SK-N-SH treated with all-trans-retinoic acid at 6 μM for 48 hours (cell line): ENCODE measurements at regions not wholly inside any gene's neighbourhood (a gene's known extent, or its start where the extent isn't known, plus 50 kb on each side); places are given as distances from the start of the nearest gene placed in this dataset.

ENCODE experiments used
- ATAC-seq: fragments of 200-7000 bp; cut with Tn5 transposase; 3 replicates; pipeline ENCODE4 v1.9.1; 2020; ENCODE audit warnings: mild to moderate bottlenecking, moderate library complexity
- ARNTL ChIP-seq: fragments of 450-650 bp; formaldehyde crosslinking; IDR thresholded peaks from 2 replicates; pipeline ENCODE4 v1.5.0; 2020; ENCODE audit warnings: low read depth, mild to moderate bottlenecking, moderate library complexity, borderline replicate concordance
- BACH2 ChIP-seq: fragments of 250-450 bp; sonication (Bioruptor Pico); IDR thresholded peaks from 2 replicates; pipeline ENCODE4 v1.9.0; 2021; ENCODE audit warnings: mild to moderate bottlenecking, borderline replicate concordance
- CSDC2 ChIP-seq: fragments of 250-450 bp; sonication (Bioruptor Pico); IDR thresholded peaks from 2 replicates; pipeline ENCODE4 v1.5.0; 2020; ENCODE audit warnings: mild to moderate bottlenecking, moderate library complexity
- ESRRG ChIP-seq: fragments of 250-450 bp; sonication (Bioruptor Pico); IDR thresholded peaks from 2 replicates; pipeline ENCODE4 v1.6.1; 2021; ENCODE audit warnings: mild to moderate bottlenecking
- GLIS3 ChIP-seq: fragments of 250-450 bp; sonication (Bioruptor Pico); IDR thresholded peaks from 2 replicates; pipeline ENCODE4 v1.5.0; 2020; ENCODE audit warnings: mild to moderate bottlenecking, moderate library complexity
- ISL1 ChIP-seq: fragments of 250-450 bp; sonication (Bioruptor Pico); IDR thresholded peaks from 2 replicates; pipeline ENCODE4 v2.1.2; 2022; ENCODE audit warnings: mild to moderate bottlenecking, moderate library complexity
- OSR1 ChIP-seq: fragments of 250-450 bp; sonication (Bioruptor Pico); IDR thresholded peaks from 2 replicates; pipeline ENCODE4 v1.8.0; 2022; ENCODE audit warnings: moderate library complexity, mild to moderate bottlenecking, inconsistent platforms
- PPARA ChIP-seq: fragments of 250-450 bp; sonication (Bioruptor Pico); IDR thresholded peaks from 2 replicates; pipeline ENCODE4 v1.5.0; 2020; ENCODE audit warnings: mild to moderate bottlenecking, borderline replicate concordance
- TCF4 ChIP-seq: fragments of 250-450 bp; sonication (Bioruptor Pico); IDR thresholded peaks from 2 replicates; pipeline ENCODE4 v1.8.0; 2021; ENCODE audit warnings: mild to moderate bottlenecking, moderate library complexity, borderline replicate concordance
- TOX ChIP-seq: fragments of 250-450 bp; sonication (Bioruptor Pico); IDR thresholded peaks from 2 replicates; pipeline ENCODE4 v1.8.0; 2021; ENCODE audit warnings: mild to moderate bottlenecking, moderate library complexity, borderline replicate concordance
- TSHZ2 ChIP-seq: fragments of 250-450 bp; sonication (Bioruptor Pico); IDR thresholded peaks from 2 replicates; pipeline ENCODE4 v1.5.0; 2020; ENCODE audit warnings: mild to moderate bottlenecking, moderate library complexity
- ZC3H10 ChIP-seq: fragments of 250-450 bp; sonication (Bioruptor Pico); IDR thresholded peaks from 2 replicates; pipeline ENCODE4 v1.5.1; 2021; ENCODE audit warnings: mild to moderate bottlenecking, moderate library complexity
- ZFP3 ChIP-seq: fragments of 250-450 bp; sonication (Bioruptor Pico); IDR thresholded peaks from 2 replicates; pipeline ENCODE4 v1.5.0; 2020; ENCODE audit warnings: mild to moderate bottlenecking, moderate library complexity
- ZFP30 ChIP-seq: fragments of 450-650 bp; formaldehyde crosslinking; IDR thresholded peaks from 2 replicates; pipeline ENCODE4 v1.5.0; 2022; ENCODE audit warnings: mild to moderate bottlenecking, moderate library complexity
- ZNF565 ChIP-seq: fragments of 450-650 bp; formaldehyde crosslinking; conservative IDR thresholded peaks from 2 replicates; pipeline ENCODE4 v1.5.0; 2020; ENCODE audit warnings: low read depth, mild to moderate bottlenecking, moderate library complexity
- ZNF70 ChIP-seq: fragments of 450-650 bp; formaldehyde crosslinking; IDR thresholded peaks from 2 replicates; pipeline ENCODE4 v1.5.0; 2020; ENCODE audit warnings: mild to moderate bottlenecking, moderate library complexity
- ZNF8 ChIP-seq: fragments of 450-650 bp; formaldehyde crosslinking; IDR thresholded peaks from 2 replicates; pipeline ENCODE4 v1.5.0; 2020; ENCODE audit warnings: mild to moderate bottlenecking, moderate library complexity
- TF ChIP-seq, protein P1 (sequence below): fragments of 250-450 bp; sonication (Bioruptor Pico); IDR thresholded peaks from 2 replicates; pipeline ENCODE4 v1.8.0; 2021; ENCODE audit warnings: low read depth, mild to moderate bottlenecking, moderate library complexity, borderline replicate concordance
- TF ChIP-seq, protein P2 (sequence below): fragments of 250-450 bp; sonication (Bioruptor Pico); IDR thresholded peaks from 2 replicates; pipeline ENCODE4 v1.5.1; 2021; ENCODE audit warnings: mild to moderate bottlenecking, moderate library complexity
- TF ChIP-seq, protein P3 (sequence below): fragments of 250-450 bp; sonication (Bioruptor Pico); IDR thresholded peaks from 2 replicates; pipeline ENCODE4 v1.8.0; 2020; ENCODE audit warnings: mild to moderate bottlenecking, moderate library complexity, borderline replicate concordance

- TF ChIP-seq, protein P1, sequence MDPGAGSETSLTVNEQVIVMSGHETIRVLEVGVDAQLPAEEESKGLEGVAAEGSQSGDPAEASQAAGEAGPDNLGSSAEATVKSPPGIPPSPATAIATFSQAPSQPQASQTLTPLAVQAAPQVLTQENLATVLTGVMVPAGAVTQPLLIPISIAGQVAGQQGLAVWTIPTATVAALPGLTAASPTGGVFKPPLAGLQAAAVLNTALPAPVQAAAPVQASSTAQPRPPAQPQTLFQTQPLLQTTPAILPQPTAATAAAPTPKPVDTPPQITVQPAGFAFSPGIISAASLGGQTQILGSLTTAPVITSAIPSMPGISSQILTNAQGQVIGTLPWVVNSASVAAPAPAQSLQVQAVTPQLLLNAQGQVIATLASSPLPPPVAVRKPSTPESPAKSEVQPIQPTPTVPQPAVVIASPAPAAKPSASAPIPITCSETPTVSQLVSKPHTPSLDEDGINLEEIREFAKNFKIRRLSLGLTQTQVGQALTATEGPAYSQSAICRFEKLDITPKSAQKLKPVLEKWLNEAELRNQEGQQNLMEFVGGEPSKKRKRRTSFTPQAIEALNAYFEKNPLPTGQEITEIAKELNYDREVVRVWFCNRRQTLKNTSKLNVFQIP (CRISPR knock-in tag): no peak
- TF ChIP-seq ZC3H10 (CRISPR knock-in tag) (no peak), TCF4 (no peak), PPARA (CRISPR knock-in tag) (no peak), CSDC2 (CRISPR knock-in tag) (no peak)
- TF ChIP-seq, protein P2, sequence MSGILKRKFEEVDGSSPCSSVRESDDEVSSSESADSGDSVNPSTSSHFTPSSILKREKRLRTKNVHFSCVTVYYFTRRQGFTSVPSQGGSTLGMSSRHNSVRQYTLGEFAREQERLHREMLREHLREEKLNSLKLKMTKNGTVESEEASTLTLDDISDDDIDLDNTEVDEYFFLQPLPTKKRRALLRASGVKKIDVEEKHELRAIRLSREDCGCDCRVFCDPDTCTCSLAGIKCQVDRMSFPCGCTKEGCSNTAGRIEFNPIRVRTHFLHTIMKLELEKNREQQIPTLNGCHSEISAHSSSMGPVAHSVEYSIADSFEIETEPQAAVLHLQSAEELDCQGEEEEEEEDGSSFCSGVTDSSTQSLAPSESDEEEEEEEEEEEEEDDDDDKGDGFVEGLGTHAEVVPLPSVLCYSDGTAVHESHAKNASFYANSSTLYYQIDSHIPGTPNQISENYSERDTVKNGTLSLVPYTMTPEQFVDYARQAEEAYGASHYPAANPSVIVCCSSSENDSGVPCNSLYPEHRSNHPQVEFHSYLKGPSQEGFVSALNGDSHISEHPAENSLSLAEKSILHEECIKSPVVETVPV (CRISPR knock-in tag): no peak
Measured at GRCh38 chrX:117653396-117653795, 463.2 kb downstream of the KLHL13 start (continued).

DNA sequence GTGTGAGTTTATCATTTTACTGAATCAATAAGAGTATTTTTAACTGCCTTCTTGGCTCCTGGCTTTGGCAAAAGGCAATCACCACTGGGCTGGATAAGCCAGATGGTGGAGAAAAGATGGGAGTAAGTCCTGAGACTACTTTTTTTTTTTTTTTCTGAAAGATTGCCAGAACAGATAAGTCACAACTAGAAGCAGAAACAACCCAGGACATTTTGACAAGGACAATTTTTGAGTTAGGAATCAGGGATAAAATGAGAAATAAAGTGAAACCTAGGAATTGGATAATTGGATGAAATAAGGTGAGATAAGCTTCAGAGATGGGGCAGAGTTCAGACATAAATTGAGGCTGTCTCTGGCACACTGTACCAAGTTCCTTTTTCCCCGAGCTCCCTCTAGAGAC lies 471.0 kb downstream of the KLHL13 start:
- ATAC-seq: no peak
- TF ChIP-seq ZNF565 (CRISPR knock-in tag): no peak
- TF ChIP-seq, protein P1 (CRISPR knock-in tag): no peak
- no peak for TF ChIP-seq ZNF70
- no peak for TF ChIP-seq OSR1
- no peak for TF ChIP-seq ZC3H10 (CRISPR knock-in tag)
- no peak for TF ChIP-seq CSDC2 (CRISPR knock-in tag)
- no peak for TF ChIP-seq TOX
- TF ChIP-seq TCF4: 0 out of 2 replicates have a peak, but pooled peaks have one; percentile 22

- TF ChIP-seq, protein P3, sequence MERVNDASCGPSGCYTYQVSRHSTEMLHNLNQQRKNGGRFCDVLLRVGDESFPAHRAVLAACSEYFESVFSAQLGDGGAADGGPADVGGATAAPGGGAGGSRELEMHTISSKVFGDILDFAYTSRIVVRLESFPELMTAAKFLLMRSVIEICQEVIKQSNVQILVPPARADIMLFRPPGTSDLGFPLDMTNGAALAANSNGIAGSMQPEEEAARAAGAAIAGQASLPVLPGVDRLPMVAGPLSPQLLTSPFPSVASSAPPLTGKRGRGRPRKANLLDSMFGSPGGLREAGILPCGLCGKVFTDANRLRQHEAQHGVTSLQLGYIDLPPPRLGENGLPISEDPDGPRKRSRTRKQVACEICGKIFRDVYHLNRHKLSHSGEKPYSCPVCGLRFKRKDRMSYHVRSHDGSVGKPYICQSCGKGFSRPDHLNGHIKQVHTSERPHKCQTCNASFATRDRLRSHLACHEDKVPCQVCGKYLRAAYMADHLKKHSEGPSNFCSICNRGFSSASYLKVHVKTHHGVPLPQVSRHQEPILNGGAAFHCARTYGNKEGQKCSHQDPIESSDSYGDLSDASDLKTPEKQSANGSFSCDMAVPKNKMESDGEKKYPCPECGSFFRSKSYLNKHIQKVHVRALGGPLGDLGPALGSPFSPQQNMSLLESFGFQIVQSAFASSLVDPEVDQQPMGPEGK (CRISPR knock-in tag): no peak
- ATAC-seq: no peak
Measured at GRCh38 chrX:117641913-117642656, 474.5 kb downstream of the KLHL13 start.

DNA sequence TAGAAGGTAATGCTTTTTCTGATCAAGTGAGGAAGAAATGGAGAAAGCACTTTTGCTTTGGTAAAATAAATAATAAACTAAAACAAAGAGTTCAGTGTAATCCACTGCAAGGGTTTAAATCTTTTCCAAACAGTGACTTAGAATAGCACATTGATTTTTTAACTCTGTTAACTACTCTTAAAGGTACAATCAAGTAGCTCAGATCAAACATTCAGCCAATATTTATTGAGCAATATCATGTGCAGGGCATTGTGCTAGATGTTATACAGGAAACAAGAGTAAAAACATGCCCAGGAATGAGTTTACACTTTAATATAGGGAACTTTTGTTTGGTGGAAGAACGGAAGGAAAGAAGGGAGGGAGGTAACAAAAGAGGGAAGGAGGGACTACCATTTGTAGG lies 479.8 kb downstream of the KLHL13 start:
- ATAC-seq: no peak
- TF ChIP-seq GLIS3 (CRISPR knock-in tag) (no peak), ZNF565 (CRISPR knock-in tag) (no peak), ZFP30 (CRISPR knock-in tag) (no peak), ZFP3 (CRISPR knock-in tag) (no peak), ESRRG (CRISPR knock-in tag) (no peak), ARNTL (no peak), ZC3H10 (CRISPR knock-in tag) (no peak), BACH2 (CRISPR knock-in tag) (no peak), PPARA (CRISPR knock-in tag) (no peak), ZNF70 (no peak), ISL1 (CRISPR knock-in tag) (no peak), TSHZ2 (no peak), ZNF8 (CRISPR knock-in tag) (no peak), OSR1 (no peak)
- TF ChIP-seq, protein P3 (CRISPR knock-in tag): no peak
